NCI-H2081 (cell line): ENCODE measurements at regions not wholly inside any gene's neighbourhood (a gene's known extent, or its start where the extent isn't known, plus 50 kb on each side); places are given as distances from the start of the nearest gene placed in this dataset.
A peak's percentile ranks its signal among the peaks of the same experiment; 100 is the strongest.

Source experiments
- DNase-seq, 2 experiments: peaks; one replicate each; lab custom pipeline; 2025; lab: John Stamatoyannopoulos, UW

- DNase-seq: peak; percentile 7 to 54
Measured at GRCh38 chr5:23084815-23085214, 231.7 kb upstream of the CDH12 start.

DNA sequence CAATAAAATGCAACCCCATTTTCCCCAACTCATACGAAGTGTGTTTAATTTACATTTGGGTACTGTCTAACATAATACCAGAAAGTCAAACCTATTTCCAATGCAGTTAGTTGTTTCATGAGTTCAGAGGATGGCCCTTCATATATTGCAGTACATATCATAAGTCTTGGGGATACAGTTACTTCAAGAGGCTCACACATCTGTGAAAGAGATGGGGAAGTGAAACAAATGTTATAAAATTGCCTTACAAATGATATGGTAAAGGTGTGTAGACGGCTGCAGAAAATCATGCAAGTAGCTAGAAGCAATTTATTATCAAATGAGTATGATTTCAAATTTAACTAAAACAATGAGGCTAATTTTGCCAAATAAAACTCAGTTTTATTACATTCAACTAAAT lies 219.0 kb upstream of the CDH12 start:
- DNase-seq: no peak

GRCh38 chr5:23071682-23072081 lies 218.5 kb upstream of the CDH12 start:
- no peak for DNase-seq

DNA sequence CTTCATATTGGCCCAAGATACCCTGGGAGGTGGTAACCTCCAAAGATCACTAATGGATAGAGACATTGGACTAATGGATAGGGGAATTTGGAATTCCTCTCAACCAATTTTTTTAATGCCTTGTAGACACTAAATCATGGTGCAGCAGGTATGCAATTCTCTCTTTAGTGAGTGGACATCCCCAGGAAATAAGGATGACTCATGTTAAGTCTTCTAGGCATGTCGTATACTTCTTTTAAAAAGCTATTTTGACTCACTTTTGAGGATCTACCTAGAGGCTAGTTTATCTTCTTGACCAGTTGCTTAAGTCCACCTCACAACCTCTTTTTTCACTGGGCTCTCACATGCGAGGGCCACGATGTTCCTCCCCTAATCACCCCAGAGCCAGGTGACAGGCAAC lies 211.6 kb upstream of the CDH12 start:
- no peak for DNase-seq

- no peak for DNase-seq
Measured at GRCh38 chr5:23053846-23054245, 200.7 kb upstream of the CDH12 start.

DNA sequence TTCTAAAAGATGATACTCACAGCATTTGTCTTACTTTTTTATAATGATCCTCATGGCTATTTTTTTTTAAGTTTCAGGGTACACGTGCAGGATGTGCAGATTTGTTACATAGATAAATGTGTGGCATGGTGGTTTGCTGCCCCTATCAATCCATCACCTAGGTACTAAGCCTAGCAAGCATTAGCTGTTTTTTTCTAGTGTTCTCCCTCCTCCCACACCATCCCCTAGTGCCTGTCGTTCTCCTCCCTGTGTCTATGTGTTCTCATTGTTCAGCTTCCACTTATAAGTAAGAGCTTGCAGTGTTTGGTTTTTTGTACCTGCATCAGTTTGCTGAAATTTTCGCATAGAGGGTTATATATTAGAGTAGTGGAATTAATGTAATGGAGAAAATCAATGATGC lies 189.1 kb upstream of the CDH12 start:
- peak; percentile 11 to 44 for DNase-seq

DNA sequence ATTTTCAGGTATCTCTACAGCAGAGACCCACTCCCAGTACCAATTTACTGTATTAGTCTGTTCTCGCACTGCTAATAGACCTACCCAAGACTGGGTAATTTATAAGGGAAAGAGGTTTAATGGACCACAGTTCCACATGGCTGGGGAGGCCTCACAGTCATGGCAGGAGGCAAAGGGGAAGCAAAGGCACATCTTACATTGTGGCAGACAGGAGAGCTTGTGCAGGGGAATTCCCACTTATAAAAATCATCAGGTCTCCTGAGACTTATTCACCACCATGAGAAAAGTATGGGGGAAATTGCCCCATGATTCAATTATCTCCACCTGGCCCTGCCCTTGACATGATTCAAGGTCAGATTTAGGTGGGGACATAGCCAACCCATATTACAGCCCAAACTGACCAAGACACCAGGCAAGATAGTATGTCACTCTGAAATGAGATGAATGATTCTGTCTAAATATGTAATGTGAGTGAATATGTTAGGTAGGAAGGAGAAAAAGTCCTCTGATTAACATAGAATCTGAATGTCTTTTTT lies 182.5 kb upstream of the CDH12 start:
- no peak for DNase-seq

- DNase-seq: no peak
Measured at GRCh38 chr5:23033864-23034263, 180.7 kb upstream of the CDH12 start.

GRCh38 chr5:23029290-23029689 lies 176.1 kb upstream of the CDH12 start:
- no peak for DNase-seq

GRCh38 chr5:23028445-23029021 lies 175.4 kb upstream of the CDH12 start:
- DNase-seq: no peak

- DNase-seq: no peak
Measured at GRCh38 chr5:23027830-23028229, 174.7 kb upstream of the CDH12 start.

DNA sequence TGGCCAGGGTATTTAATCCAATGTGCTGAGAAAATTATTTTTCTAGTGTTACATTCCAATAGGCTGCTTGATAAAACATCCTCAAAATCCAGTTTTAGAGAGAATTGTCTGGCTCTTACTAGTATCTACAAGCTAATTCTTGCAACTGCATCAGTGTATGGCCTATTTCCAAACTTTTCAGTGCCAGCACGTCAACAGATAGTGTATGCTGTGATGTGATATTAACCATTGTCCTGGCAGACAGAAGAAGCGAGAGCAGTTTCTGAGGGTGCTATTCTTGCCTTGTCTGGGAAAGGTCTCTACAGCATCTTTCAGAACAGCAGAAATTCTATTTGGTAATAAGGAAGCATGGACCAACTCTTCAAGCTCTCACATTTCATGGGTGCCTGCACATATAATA lies 174.2 kb upstream of the CDH12 start:
- DNase-seq: no peak

DNA sequence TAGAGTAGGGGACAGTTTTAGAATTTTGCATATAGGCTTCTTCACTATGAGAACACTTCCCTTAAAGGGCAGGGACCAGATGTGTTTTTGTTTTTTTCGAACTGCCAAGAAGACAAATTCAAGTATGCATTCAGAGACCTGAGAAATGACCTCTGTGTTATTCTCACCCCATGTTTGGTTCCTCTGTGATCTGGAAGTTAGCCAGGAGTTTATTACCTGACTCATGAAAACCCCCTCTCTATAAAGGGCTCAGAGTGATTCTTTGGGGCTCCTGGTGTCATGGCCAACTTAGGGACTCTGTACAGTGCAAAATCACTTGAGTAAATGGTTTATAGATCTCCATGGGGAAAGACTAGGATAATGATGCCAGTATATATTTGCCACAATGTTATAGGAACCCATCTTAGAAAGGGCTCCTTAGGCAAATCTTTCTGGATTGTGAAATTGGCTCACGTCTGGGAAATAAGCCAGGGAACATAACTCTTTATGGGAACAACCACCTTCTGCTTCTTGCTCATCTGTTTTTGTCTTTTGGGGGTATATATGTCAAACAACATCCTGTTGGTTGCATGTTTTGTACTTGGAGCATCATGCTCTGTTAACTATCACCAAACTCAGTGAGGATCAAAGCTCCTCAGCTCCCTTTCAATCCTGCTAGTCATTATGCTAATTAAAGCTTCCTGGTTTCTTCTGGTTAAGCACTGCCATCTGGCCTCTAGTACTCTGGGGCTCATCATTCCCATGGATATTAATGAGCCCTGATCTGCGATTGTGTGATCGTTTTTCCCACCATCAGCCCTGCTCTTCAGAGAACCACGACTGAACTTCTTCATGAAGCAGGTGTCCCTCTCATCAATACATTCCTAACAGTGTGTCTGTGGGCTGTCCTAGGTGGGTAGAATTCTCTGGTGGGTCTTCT lies 173.4 kb upstream of the CDH12 start:
- DNase-seq: no peak

DNA sequence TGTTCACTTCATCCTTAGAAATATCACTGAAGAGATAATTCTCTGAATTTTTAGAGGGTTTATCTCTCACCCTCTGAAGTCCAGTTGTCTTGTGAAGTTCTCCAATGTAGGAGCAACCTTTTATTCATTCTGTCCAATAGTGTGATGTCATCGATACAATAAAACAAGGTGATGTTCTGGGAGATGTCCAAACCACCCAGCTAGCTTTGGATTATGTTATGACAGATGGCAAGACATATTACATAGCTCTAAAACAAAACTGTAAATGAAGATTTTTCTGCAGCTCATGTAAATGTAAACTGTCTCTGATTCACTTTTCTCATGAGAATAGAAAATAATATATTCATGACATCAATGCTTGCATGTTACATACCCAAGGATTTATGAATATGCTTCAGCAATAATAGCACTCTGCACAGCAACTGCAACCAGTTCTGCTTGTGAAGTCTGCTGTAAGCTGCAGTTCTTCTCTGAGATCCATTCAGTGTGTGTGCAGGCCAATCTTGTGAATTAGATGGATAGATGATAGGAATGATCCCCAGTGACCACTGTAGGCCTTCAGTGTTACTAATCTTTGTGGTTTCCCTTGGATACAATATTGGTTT lies 172.6 kb upstream of the CDH12 start:
- no peak for DNase-seq

GRCh38 chr5:23024470-23024869 lies 171.3 kb upstream of the CDH12 start:
- no peak for DNase-seq

DNA sequence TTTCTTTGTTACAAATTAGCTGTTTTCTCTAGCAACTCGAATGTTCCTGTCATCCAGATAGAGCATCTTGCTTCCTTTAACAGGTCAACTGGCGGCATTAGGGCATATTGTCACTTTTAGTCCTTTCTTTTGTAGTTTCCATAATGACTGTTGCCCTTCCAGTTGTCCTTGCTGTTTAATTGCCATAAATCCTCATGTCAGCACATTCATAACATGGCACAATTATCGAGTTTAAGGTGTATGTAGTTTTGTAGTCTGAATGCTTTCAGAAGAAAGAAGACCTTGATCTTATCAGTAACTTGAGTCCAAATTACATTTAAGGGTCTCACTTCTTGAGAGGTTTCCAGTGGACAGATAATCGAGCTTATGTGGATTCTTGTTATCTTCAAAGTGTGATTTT lies 161.7 kb upstream of the CDH12 start:
- no peak for DNase-seq

GRCh38 chr5:23014266-23014665 lies 161.1 kb upstream of the CDH12 start:
- peak; percentile 64 to 89 for DNase-seq

DNA sequence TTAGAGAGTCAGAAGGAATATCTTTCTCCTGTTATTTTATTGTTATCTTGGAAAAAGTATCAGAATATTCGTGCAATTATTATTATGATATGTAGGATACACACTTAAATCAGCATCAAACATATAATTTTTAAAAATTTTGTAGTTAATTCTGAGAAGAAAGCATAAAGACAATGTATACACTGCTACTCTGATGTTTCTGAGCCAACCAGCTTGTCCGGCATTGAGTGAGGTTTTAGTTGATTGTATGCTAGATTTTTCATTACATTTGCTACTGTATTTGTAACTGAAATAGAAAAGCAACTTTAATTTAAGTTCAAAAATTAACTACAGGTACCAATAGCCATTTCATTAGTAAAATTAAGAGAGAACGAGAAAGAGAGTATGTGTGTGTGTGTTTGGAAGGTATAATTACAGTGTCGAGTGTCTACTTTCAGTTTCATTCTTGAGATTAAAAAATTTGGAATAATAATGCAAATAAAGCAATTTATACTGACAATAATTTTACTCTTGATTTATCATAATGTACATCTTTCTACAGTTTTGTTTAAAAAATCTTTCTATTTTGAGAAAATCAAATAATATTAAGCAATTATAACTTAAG lies 160.4 kb upstream of the CDH12 start:
- DNase-seq: peak; percentile 14 to 73

- DNase-seq: peak in 1 of 2 experiments; percentile 32
Measured at GRCh38 chr5:23012842-23013241, 159.7 kb upstream of the CDH12 start.

DNA sequence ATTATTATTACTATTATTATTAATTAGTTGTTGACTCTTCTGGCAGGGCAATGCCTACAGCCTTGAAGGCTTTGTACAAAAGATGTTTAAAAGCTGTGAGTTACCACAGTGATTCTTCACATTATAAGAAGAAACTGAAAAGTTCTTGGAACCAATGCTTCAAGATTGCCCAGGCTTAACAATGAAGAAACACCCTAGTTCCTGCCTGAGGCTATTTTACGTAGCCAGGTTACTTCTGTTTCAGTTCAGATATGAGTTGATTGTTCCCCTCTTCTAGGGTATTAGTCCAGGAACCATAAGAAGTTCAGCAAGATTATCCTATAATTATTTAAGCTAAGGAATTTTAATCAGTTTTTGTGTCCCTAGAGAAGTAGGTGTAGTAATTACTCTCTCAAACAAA lies 154.6 kb upstream of the CDH12 start:
- no peak for DNase-seq

GRCh38 chr5:23007236-23007635 lies 154.1 kb upstream of the CDH12 start:
- peak; percentile 19 to 32 for DNase-seq

DNA sequence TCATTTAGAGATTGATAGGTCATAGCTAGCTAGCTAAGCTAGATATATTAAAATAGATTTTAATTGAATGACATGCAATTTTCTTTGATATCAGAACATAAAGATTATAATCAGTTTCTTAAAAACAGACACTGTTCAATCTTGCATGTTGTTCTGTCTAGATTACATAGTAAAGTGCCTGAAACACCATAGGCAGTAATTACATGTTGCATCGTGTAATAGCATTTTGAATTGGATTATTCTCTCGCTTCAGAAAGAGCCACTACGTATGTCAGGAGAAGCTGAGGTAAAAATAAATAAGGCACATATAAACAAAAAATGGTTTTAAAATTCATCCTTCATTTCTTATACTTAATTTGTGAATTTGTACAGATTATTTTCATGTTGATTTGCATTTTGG lies 148.0 kb upstream of the CDH12 start:
- DNase-seq: peak; percentile 58 to 90
